NCI-H146 (cell line): ENCODE measurements at regions not wholly inside any gene's neighbourhood (a gene's known extent, or its start where the extent isn't known, plus 50 kb on each side); places are given as distances from the start of the nearest gene placed in this dataset.
"Not testable (repeated sequence)": the region's sequence is repeated elsewhere in the genome, so short reads cannot be mapped to it uniquely, and the experiment has no call there.

ENCODE experiments used
- DNase-seq: peaks from one replicate; lab custom pipeline; 2025; lab: John Stamatoyannopoulos, UW

- peak; percentile 2 for DNase-seq
Measured at GRCh38 chr9:92242260-92243136, 51.0 kb downstream of the IARS1 start.

DNA sequence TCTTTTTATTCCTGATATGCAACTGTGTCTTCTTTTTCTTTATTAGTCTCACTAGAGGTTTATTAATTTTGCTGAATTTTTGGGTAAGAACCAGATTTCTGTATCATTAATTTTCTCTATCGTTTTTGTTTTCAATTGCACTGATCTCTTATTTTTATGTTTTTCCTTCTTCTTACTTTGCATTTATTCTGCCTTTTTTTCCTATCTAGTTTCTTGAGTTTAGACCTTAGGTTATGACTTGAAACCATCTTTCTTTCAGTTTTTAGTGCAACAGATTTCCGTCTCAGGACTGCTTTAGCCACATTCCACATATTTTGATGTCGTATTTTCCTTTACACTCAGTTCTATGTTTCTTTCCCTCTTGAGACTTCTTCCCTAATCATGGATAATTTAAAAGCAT lies 56.6 kb downstream of the IARS1 start:
- DNase-seq = no peak

DNA sequence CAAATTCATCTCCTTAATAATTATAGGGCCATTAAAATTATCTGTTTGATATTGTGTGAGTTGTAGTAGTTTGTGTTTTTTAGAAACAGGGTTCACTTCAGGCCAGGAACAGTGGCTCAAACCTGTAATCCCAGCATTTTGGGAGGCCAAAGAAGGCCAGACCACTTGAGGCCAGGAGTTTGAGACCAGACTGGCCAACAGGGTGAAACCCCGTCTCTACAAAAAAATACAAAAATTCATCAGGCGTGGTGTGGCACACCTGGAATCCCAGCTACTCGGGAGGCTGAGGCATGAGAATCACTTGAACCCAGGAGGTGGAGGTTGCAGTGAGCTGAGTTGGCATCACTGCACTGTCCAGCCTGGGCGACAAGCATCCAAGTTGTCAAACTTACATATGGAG lies 57.0 kb downstream of the IARS1 start:
- DNase-seq = no peak

GRCh38 chr9:92234514-92234913 lies 59.0 kb downstream of the IARS1 start:
- no peak for DNase-seq

- DNase-seq = no peak
Measured at GRCh38 chr9:92232190-92232589, 61.3 kb downstream of the IARS1 start.

GRCh38 chr9:92228628-92229027 lies 64.9 kb downstream of the IARS1 start:
- no peak for DNase-seq

DNA sequence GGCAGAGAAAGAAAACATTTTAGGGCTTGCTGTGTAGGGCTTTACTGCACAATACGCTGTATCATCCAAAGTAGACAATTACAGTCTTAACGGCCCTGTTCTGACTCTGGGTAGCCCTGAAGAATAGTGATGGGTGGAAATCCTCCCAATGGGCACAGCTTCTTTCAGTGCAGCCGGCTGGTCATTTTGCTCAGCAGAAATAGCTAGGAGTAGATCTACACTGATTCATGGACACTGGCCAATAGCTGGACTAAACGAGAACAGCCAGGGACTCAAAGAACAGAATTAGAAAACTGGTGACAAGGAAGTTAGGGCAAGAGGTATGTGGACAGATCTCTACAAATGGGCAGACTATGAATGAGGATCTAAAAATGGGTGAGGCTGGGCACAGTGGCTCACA lies 69.3 kb downstream of the IARS1 start:
- DNase-seq = no peak

- no peak for DNase-seq
Measured at GRCh38 chr9:92223758-92224157, 69.7 kb downstream of the IARS1 start.

GRCh38 chr9:92208693-92209524 lies 84.6 kb downstream of the IARS1 start:
- no peak for DNase-seq

DNA sequence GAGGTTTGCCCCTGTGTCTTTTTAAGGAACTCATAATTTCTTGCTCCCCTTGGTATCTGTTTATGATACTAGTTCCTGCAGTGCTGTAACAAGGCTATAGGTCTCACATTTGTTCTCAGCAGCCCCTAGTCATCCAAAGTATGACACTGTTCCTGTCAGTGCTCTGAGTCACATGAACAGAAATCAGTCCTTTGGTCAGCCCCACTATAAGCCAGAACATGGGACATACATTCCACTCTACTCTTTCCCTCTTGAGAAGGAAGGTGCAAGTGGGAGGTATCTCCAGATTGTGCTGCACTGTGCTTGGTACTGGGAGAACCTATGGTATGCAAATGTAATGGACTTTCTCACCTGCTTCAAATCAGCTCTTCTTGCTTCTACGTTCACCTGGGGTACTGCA lies 87.0 kb downstream of the IARS1 start:
- no peak for DNase-seq

GRCh38 chr9:92203887-92204286 lies 88.7 kb upstream of the SPTLC1 start:
- not testable (repeated sequence) for DNase-seq

DNA sequence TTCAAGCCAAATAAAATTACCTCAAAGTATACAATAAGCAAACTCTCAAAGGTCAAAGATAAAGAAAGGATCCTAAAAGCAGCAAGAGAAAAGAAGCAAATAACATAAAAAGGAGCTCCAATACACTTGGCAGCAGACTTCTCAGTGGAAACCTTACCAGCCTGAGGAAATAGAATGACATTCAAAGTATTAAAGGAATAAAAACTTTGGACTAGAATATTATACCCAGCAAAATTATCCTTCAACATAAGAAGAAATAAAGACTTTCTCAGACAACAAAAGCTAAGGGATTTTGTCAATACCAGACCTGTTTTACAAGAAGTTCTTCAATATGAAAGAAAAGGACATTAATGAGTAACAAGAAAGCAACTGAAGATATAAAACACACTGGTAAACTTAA lies 83.0 kb upstream of the SPTLC1 start:
- not testable (repeated sequence) for DNase-seq

GRCh38 chr9:92196909-92197308 lies 81.7 kb upstream of the SPTLC1 start:
- DNase-seq = no peak

DNA sequence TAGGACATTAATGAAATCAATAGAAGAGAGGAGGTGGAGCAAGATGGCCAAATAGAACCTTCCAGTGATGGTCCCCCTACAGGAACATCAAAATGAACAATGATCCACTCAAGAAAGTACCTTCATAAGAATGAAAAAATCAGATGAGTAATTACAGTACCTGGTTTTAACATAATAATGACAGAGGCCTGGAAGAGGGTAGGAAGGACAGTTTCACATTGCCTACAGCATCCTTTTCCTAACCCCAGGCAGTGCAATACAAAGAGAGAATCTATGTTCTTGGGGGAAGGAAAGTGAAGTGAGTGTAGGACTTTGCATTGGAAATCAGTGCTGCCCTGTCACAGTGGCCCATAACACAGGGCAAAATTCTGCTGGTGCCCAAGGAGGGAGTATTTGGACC lies 81.2 kb upstream of the SPTLC1 start:
- no peak for DNase-seq

DNA sequence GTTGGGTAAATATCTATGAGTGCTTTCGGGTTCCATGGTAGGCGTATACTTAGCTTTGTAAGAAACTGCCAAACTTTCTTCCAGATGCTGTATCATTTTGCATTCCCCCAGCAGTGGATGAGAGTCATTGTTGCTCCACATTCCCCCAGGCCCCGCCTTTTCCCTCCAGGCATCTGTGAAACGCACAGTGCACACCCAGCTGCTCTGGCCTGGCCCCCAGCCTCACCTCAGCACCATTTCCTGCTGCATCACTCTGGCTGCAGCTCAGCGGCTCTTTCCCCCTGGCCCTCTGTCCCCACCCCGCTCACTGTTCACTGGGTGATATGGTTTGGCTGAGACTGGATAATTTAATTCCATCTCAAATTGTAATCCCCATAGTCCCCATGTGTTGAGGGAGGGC lies 76.6 kb upstream of the SPTLC1 start:
- DNase-seq = peak; percentile 24

DNA sequence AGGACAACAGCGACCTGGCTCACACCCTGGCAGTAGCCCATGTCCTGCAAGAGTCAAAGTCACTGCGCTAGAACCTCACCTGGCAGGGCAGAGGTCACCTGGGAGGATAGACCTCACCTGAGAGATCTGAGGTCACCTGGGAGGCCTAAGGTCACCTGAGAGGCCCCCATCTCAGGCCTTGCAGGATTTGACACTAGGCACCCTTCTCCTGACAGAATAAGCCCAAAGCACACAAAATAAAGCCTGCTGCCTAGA lies 75.2 kb upstream of the SPTLC1 start:
- no peak for DNase-seq

- DNase-seq = no peak
Measured at GRCh38 chr9:92189782-92190535, 74.7 kb upstream of the SPTLC1 start.

DNA sequence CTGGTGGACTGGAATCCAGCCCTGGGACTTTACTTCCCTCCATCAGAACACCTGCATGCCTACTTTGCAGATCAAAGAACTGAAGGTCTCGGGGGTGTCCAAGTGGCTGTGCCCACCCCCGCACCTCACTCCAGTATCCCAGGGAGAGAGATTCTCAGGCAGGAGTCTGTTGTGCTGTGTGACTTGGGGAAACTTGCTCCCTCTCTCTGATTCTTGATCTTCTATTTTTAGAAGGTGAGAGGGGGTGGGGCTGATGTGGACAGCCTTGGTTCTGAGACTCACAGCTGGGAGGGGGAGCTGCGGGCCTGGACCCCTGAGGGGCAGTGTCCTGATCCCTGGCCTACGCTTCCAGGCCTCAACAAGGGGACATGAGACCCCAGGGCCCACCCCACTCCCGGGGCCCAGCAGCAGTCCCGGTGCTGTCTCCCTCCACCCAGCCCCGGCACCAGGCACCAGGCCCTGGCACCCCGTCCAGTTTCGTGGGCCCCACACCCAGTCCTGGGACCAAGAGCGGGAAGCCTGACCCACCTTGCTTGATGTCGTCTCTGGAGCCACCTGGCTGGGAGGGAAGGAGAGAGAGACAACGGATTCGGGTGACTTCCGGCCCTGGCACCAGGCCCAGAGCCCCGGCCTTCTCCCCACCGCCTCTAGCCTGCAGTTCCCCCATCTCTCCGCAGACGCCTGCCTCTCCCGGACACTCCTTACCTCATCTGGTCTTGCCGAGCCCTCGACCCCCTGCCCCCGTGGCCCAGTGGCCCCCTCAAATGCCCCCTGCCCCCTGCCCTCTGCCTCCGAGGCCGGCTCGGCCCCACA lies 74.0 kb upstream of the SPTLC1 start:
- DNase-seq = no peak

- peak; percentile 50 for DNase-seq
Measured at GRCh38 chr9:92187989-92188714, 72.9 kb upstream of the SPTLC1 start.

DNA sequence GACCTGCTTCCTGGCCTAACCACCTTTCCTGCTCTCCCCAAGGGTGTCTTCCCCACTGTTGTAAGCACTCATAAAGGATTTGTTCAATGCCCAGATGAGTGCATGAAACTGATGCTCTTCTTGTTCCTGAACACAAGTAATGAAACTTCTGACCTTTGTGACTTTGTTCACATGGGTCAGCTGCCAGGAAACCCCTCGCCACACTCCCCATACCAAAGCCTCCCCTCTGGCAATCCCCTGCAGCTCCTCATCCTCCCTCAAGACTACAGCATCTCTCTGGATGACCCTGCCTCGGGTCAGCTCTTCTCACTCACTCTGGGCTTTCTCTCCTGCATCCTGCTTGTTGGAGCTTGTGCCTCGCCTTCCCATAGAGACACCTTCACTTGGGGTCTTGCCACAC lies 72.2 kb upstream of the SPTLC1 start:
- no peak for DNase-seq

GRCh38 chr9:92186631-92187030 lies 71.4 kb upstream of the SPTLC1 start:
- DNase-seq = no peak
